Spleen (tissue), 7 donors: ENCODE measurements at regions not wholly inside any gene's neighbourhood (a gene's known extent, or its start where the extent isn't known, plus 50 kb on each side); places are given as distances from the start of the nearest gene placed in this dataset.

Experiments used
- POLR2A ChIP-seq, 3 donors: fragments of 450-650 bp; IDR thresholded peaks; one replicate each; pipeline ENCODE4 v1.5.1; 2017; ENCODE audit warnings: antibody characterized with exemption in 3 of 3, mild to moderate bottlenecking in 1 of 3
- POLR2AphosphoS5 ChIP-seq, 3 donors: sonication (generic); formaldehyde crosslinking; IDR thresholded peaks; one replicate each; pipeline ENCODE4 v1.5.1; 2017; ENCODE audit warnings: antibody characterized with exemption in 3 of 3
- TF ChIP-seq, protein P1 (sequence below), 11 experiments: fragments of 200-600 bp in 7 of 11; fragments of 450-650 bp in 4 of 11; sonication (generic) in 4 of 11; IDR thresholded peaks in 8 of 11; conservative IDR thresholded peaks in 3 of 11; 1 replicate in 7 of 11; 2 replicates in 4 of 11; pipeline versions ENCODE4 v1.4.0 to v1.8.0; 2016 to 2021; ENCODE audit warnings: antibody characterized with exemption in 11 of 11, inconsistent platforms in 4 of 11, mild to moderate bottlenecking in 1 of 11
- donor health status: DM: no; HTN: no; CAD: no; lungs with moderate emphysema.
- donor health status: DM: no; HTN: no; CAD: no.
- donor health status: DM: no; HTN: no; CAD: no.

GRCh38 chr12:46610754-46611153, 215.0 kb downstream of the SLC38A4 start:
- no peak for TF ChIP-seq POLR2A (IDR thresholded peaks at IDR 0.05)
- TF ChIP-seq, protein P1, sequence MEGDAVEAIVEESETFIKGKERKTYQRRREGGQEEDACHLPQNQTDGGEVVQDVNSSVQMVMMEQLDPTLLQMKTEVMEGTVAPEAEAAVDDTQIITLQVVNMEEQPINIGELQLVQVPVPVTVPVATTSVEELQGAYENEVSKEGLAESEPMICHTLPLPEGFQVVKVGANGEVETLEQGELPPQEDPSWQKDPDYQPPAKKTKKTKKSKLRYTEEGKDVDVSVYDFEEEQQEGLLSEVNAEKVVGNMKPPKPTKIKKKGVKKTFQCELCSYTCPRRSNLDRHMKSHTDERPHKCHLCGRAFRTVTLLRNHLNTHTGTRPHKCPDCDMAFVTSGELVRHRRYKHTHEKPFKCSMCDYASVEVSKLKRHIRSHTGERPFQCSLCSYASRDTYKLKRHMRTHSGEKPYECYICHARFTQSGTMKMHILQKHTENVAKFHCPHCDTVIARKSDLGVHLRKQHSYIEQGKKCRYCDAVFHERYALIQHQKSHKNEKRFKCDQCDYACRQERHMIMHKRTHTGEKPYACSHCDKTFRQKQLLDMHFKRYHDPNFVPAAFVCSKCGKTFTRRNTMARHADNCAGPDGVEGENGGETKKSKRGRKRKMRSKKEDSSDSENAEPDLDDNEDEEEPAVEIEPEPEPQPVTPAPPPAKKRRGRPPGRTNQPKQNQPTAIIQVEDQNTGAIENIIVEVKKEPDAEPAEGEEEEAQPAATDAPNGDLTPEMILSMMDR (IDR thresholded peaks at IDR 0.05 in 8 of 11, conservative IDR thresholded peaks at IDR 0.05 in 3 of 11) = no peak
- no peak for TF ChIP-seq POLR2AphosphoS5 (IDR thresholded peaks at IDR 0.05)
